ENCODE measurements at regions not wholly inside any gene's neighbourhood (a gene's known extent, or its start where the extent isn't known, plus 50 kb on each side); places are given as distances from the start of the nearest gene placed in this dataset.

GRCh38 chr13:105259426-105259825, 1276.0 kb downstream of the EFNB2 start:
- TF ChIP-seq EZH2 (IDR thresholded peaks at IDR 0.05): no peak
- TF ChIP-seq POLR2AphosphoS5 (IDR thresholded peaks at IDR 0.05; ENCODE audit: borderline replicate concordance, low read depth, low read length): no peak
- TF ChIP-seq FOXP2 (optimal IDR thresholded peaks at IDR 0.05; ENCODE audit: control extremely low read depth, extremely low read length, insufficient read depth): no peak

All from SK-N-MC (cell line).